ENCODE measurements at regions not wholly inside any gene's neighbourhood (a gene's known extent, or its start where the extent isn't known, plus 50 kb on each side); places are given as distances from the start of the nearest gene placed in this dataset.

GRCh38 chrX:137483554-137483953, 82.4 kb upstream of the ZIC3 start:
- DNase-seq (ENCODE audit: low spot score): no peak

- DNase-seq (ENCODE audit: low spot score): no peak
Measured at GRCh38 chrX:137482136-137482535, 83.8 kb upstream of the ZIC3 start.

- DNase-seq (ENCODE audit: low spot score): no peak
Measured at GRCh38 chrX:137479386-137479785, 86.5 kb upstream of the ZIC3 start.

GRCh38 chrX:137441711-137442110, 124.2 kb upstream of the ZIC3 start:
- DNase-seq (ENCODE audit: low spot score): no peak

- DNase-seq (ENCODE audit: low spot score): no peak
Measured at GRCh38 chrX:137432609-137433008, 133.3 kb upstream of the ZIC3 start.

GRCh38 chrX:137431693-137432488, 134.0 kb upstream of the ZIC3 start:
- no peak for DNase-seq (ENCODE audit: low spot score)

- no peak for DNase-seq (ENCODE audit: low spot score)
Measured at GRCh38 chrX:137430984-137431475, 134.9 kb upstream of the ZIC3 start.

- no peak for DNase-seq (ENCODE audit: low spot score)
Measured at GRCh38 chrX:137430301-137430700, 135.6 kb upstream of the ZIC3 start.

GRCh38 chrX:137428766-137429591, 136.9 kb upstream of the ZIC3 start:
- DNase-seq (ENCODE audit: low spot score): no peak

- no peak for DNase-seq (ENCODE audit: low spot score)
Measured at GRCh38 chrX:137428221-137428661, 137.7 kb upstream of the ZIC3 start.

GRCh38 chrX:137427816-137428215, 138.1 kb upstream of the ZIC3 start:
- DNase-seq (ENCODE audit: low spot score): no peak

GRCh38 chrX:137427426-137427778, 138.5 kb upstream of the ZIC3 start:
- no peak for DNase-seq (ENCODE audit: low spot score)

- DNase-seq (ENCODE audit: low spot score): no peak
Measured at GRCh38 chrX:137426695-137427425, 139.1 kb upstream of the ZIC3 start.

GRCh38 chrX:137425986-137426385, 139.9 kb upstream of the ZIC3 start:
- DNase-seq (ENCODE audit: low spot score): no peak

- DNase-seq (ENCODE audit: low spot score): no peak
Measured at GRCh38 chrX:137425273-137425902, 140.5 kb upstream of the ZIC3 start.

GRCh38 chrX:137424679-137425078, 141.2 kb upstream of the ZIC3 start:
- DNase-seq (ENCODE audit: low spot score): no peak

- DNase-seq (ENCODE audit: low spot score): no peak
Measured at GRCh38 chrX:137423241-137423640, 142.7 kb upstream of the ZIC3 start.

- DNase-seq (ENCODE audit: low spot score): no peak
Measured at GRCh38 chrX:137418086-137418485, 147.8 kb upstream of the ZIC3 start.

- no peak for DNase-seq (ENCODE audit: low spot score)
Measured at GRCh38 chrX:137413190-137413589, 152.7 kb upstream of the ZIC3 start.

- DNase-seq (ENCODE audit: low spot score): no peak
Measured at GRCh38 chrX:137405449-137406140, 160.3 kb upstream of the ZIC3 start.

- no peak for DNase-seq (ENCODE audit: low spot score)
Measured at GRCh38 chrX:137401092-137401491, 164.8 kb upstream of the ZIC3 start.
